H1 (cell line): ENCODE measurements at regions not wholly inside any gene's neighbourhood (a gene's known extent, or its start where the extent isn't known, plus 50 kb on each side); places are given as distances from the start of the nearest gene placed in this dataset.

ENCODE experiments used
- CEBPB ChIP-seq: IDR thresholded peaks from 2 replicates; pipeline ENCODE4 v1.6.1; 2012; ENCODE audit warnings: low read depth, low read length
- HDAC6 ChIP-seq: IDR thresholded peaks from one replicate; pipeline ENCODE4 v1.7.1; 2012; ENCODE audit warnings: low read depth, mild to moderate bottlenecking, inconsistent platforms, low read length, moderate library complexity
- NANOG ChIP-seq: IDR thresholded peaks from 2 replicates; pipeline ENCODE4 v1.6.1; 2011; ENCODE audit warnings: low read length, low read depth, mild to moderate bottlenecking, inconsistent platforms; ENCODE audit not compliant: insufficient read depth, poor library complexity, severe bottlenecking
- ZNF274 ChIP-seq: IDR thresholded peaks from 2 replicates; pipeline ENCODE4 v1.7.0; 2012; ENCODE audit warnings: low read length, borderline replicate concordance; ENCODE audit errors: extremely low read depth
- TF ChIP-seq, protein P1 (sequence below): fragments of 300-600 bp; sonication (generic); IDR thresholded peaks from 2 replicates; pipeline ENCODE4 v1.7.1; 2012; ENCODE audit warnings: low read length, moderate library complexity, mild to moderate bottlenecking, inconsistent platforms; ENCODE audit not compliant: insufficient replicate concordance
- TF ChIP-seq, protein P2 (sequence below): IDR thresholded peaks from 2 replicates; pipeline ENCODE4 v1.6.1; 2012; ENCODE audit warnings: low read length, inconsistent platforms

DNA sequence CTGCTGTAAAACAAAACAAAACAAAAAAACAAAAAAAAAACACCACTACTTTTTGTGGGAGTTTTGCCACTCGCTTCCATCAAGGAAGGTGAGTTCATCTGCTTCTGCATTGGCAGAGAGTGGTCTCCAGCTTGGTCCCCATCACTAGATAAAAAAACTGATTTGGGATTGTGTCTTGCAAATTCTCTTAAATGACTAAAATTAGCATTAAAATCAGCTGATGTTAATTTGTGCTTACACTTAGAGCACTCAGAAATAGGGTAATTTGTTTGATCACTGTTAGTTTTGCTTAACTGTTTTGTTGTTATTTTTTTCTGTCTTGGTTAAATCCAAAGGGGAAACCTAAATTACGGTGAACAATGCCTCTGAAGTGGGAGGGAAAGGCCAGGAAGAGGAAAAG lies 1048.0 kb downstream of the LRFN5 start (continued):
- TF ChIP-seq, protein P1, sequence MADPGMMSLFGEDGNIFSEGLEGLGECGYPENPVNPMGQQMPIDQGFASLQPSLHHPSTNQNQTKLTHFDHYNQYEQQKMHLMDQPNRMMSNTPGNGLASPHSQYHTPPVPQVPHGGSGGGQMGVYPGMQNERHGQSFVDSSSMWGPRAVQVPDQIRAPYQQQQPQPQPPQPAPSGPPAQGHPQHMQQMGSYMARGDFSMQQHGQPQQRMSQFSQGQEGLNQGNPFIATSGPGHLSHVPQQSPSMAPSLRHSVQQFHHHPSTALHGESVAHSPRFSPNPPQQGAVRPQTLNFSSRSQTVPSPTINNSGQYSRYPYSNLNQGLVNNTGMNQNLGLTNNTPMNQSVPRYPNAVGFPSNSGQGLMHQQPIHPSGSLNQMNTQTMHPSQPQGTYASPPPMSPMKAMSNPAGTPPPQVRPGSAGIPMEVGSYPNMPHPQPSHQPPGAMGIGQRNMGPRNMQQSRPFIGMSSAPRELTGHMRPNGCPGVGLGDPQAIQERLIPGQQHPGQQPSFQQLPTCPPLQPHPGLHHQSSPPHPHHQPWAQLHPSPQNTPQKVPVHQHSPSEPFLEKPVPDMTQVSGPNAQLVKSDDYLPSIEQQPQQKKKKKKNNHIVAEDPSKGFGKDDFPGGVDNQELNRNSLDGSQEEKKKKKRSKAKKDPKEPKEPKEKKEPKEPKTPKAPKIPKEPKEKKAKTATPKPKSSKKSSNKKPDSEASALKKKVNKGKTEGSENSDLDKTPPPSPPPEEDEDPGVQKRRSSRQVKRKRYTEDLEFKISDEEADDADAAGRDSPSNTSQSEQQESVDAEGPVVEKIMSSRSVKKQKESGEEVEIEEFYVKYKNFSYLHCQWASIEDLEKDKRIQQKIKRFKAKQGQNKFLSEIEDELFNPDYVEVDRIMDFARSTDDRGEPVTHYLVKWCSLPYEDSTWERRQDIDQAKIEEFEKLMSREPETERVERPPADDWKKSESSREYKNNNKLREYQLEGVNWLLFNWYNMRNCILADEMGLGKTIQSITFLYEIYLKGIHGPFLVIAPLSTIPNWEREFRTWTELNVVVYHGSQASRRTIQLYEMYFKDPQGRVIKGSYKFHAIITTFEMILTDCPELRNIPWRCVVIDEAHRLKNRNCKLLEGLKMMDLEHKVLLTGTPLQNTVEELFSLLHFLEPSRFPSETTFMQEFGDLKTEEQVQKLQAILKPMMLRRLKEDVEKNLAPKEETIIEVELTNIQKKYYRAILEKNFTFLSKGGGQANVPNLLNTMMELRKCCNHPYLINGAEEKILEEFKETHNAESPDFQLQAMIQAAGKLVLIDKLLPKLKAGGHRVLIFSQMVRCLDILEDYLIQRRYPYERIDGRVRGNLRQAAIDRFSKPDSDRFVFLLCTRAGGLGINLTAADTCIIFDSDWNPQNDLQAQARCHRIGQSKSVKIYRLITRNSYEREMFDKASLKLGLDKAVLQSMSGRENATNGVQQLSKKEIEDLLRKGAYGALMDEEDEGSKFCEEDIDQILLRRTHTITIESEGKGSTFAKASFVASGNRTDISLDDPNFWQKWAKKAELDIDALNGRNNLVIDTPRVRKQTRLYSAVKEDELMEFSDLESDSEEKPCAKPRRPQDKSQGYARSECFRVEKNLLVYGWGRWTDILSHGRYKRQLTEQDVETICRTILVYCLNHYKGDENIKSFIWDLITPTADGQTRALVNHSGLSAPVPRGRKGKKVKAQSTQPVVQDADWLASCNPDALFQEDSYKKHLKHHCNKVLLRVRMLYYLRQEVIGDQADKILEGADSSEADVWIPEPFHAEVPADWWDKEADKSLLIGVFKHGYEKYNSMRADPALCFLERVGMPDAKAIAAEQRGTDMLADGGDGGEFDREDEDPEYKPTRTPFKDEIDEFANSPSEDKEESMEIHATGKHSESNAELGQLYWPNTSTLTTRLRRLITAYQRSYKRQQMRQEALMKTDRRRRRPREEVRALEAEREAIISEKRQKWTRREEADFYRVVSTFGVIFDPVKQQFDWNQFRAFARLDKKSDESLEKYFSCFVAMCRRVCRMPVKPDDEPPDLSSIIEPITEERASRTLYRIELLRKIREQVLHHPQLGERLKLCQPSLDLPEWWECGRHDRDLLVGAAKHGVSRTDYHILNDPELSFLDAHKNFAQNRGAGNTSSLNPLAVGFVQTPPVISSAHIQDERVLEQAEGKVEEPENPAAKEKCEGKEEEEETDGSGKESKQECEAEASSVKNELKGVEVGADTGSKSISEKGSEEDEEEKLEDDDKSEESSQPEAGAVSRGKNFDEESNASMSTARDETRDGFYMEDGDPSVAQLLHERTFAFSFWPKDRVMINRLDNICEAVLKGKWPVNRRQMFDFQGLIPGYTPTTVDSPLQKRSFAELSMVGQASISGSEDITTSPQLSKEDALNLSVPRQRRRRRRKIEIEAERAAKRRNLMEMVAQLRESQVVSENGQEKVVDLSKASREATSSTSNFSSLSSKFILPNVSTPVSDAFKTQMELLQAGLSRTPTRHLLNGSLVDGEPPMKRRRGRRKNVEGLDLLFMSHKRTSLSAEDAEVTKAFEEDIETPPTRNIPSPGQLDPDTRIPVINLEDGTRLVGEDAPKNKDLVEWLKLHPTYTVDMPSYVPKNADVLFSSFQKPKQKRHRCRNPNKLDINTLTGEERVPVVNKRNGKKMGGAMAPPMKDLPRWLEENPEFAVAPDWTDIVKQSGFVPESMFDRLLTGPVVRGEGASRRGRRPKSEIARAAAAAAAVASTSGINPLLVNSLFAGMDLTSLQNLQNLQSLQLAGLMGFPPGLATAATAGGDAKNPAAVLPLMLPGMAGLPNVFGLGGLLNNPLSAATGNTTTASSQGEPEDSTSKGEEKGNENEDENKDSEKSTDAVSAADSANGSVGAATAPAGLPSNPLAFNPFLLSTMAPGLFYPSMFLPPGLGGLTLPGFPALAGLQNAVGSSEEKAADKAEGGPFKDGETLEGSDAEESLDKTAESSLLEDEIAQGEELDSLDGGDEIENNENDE: peak; percentile 94
- no peak for TF ChIP-seq HDAC6
- TF ChIP-seq ZNF274: no peak
- peak; percentile 62 for TF ChIP-seq NANOG
- TF ChIP-seq, protein P2, sequence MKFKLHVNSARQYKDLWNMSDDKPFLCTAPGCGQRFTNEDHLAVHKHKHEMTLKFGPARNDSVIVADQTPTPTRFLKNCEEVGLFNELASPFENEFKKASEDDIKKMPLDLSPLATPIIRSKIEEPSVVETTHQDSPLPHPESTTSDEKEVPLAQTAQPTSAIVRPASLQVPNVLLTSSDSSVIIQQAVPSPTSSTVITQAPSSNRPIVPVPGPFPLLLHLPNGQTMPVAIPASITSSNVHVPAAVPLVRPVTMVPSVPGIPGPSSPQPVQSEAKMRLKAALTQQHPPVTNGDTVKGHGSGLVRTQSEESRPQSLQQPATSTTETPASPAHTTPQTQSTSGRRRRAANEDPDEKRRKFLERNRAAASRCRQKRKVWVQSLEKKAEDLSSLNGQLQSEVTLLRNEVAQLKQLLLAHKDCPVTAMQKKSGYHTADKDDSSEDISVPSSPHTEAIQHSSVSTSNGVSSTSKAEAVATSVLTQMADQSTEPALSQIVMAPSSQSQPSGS: no peak
- TF ChIP-seq CEBPB: no peak
